ENCODE measurements at regions not wholly inside any gene's neighbourhood (a gene's known extent, or its start where the extent isn't known, plus 50 kb on each side); places are given as distances from the start of the nearest gene placed in this dataset.
"Not testable (repeated sequence)": the region's sequence is repeated elsewhere in the genome, so short reads cannot be mapped to it uniquely, and the experiment has no call there.

- TF ChIP-seq CTCF (IDR thresholded peaks at IDR 0.05; ENCODE audit: borderline replicate concordance, control extremely low read depth, extremely low read depth, insufficient read depth, missing control alignments), result no peak
- in situ Hi-C loops (cut with MboI; ENCODE audit: low sequenced_read_pairs, unreplicated experiment), result no loop called here
- DNase-seq (ENCODE audit: low spot score), result no peak
Measured at GRCh38 chr11:116373104-116373944, 399.5 kb downstream of the BUD13 start.

GRCh38 chr11:116371146-116371545 lies 401.6 kb downstream of the BUD13 start:
- no peak for DNase-seq (ENCODE audit: low spot score)
- in situ Hi-C loops (cut with MboI; ENCODE audit: low sequenced_read_pairs, unreplicated experiment), result no loop called here
- TF ChIP-seq CTCF (IDR thresholded peaks at IDR 0.05; ENCODE audit: borderline replicate concordance, control extremely low read depth, extremely low read depth, insufficient read depth, missing control alignments), result no peak

- DNase-seq (ENCODE audit: low spot score), result no peak
- in situ Hi-C loops (cut with MboI; ENCODE audit: low sequenced_read_pairs, unreplicated experiment), result no loop called here
- TF ChIP-seq CTCF (IDR thresholded peaks at IDR 0.05; ENCODE audit: borderline replicate concordance, control extremely low read depth, extremely low read depth, insufficient read depth, missing control alignments), result no peak
Measured at GRCh38 chr11:116368784-116369183, 404.0 kb downstream of the BUD13 start.

GRCh38 chr11:116366980-116367645 lies 405.7 kb downstream of the BUD13 start:
- TF ChIP-seq CTCF (IDR thresholded peaks at IDR 0.05; ENCODE audit: borderline replicate concordance, control extremely low read depth, extremely low read depth, insufficient read depth, missing control alignments), result no peak
- DNase-seq (ENCODE audit: low spot score), result no peak
- in situ Hi-C loops (cut with MboI; ENCODE audit: low sequenced_read_pairs, unreplicated experiment), result no loop called here

- DNase-seq (ENCODE audit: low spot score), result no peak
- in situ Hi-C loops (cut with MboI; ENCODE audit: low sequenced_read_pairs, unreplicated experiment), result no loop called here
- no peak for TF ChIP-seq CTCF (IDR thresholded peaks at IDR 0.05; ENCODE audit: borderline replicate concordance, control extremely low read depth, extremely low read depth, insufficient read depth, missing control alignments)
Measured at GRCh38 chr11:116366451-116366850, 406.3 kb downstream of the BUD13 start.

GRCh38 chr11:116364925-116365324 lies 407.9 kb downstream of the BUD13 start:
- DNase-seq (ENCODE audit: low spot score); in situ Hi-C loops (cut with MboI; ENCODE audit: low sequenced_read_pairs, unreplicated experiment): not testable (repeated sequence)

- DNase-seq (ENCODE audit: low spot score), result no peak
- in situ Hi-C loops (cut with MboI; ENCODE audit: low sequenced_read_pairs, unreplicated experiment), result no loop called here
- no peak for TF ChIP-seq CTCF (IDR thresholded peaks at IDR 0.05; ENCODE audit: borderline replicate concordance, control extremely low read depth, extremely low read depth, insufficient read depth, missing control alignments)
Measured at GRCh38 chr11:116364348-116364747, 408.4 kb downstream of the BUD13 start.

Data from GM13976 (cell line).